Mesodermal cell (in vitro differentiated cells): ENCODE measurements at regions not wholly inside any gene's neighbourhood (a gene's known extent, or its start where the extent isn't known, plus 50 kb on each side); places are given as distances from the start of the nearest gene placed in this dataset.
"Not testable (repeated sequence)": the region's sequence is repeated elsewhere in the genome, so short reads cannot be mapped to it uniquely, and the experiment has no call there.

Experiments
- H3K27ac ChIP-seq: 2 replicates; pipeline ENCODE4 v1.7.0; 2013; ENCODE audit warnings: mild to moderate bottlenecking, low read depth, low read length, moderate library complexity; ENCODE audit not compliant: severe bottlenecking
- H3K36me3 ChIP-seq: 2 replicates; pipeline ENCODE4 v1.7.1; 2013; ENCODE audit warnings: mild to moderate bottlenecking, low read length, moderate library complexity; ENCODE audit not compliant: control insufficient read depth, insufficient read depth
- H3K4me1 ChIP-seq: one replicate; pipeline ENCODE4 v1.7.1; 2013; ENCODE audit warnings: mild to moderate bottlenecking, low read length; ENCODE audit not compliant: insufficient read depth, control insufficient read depth, poor library complexity, severe bottlenecking
- H3K4me3 ChIP-seq: 2 replicates; pipeline ENCODE4 v1.7.0; 2013; ENCODE audit warnings: low read length, control low read depth, mild to moderate bottlenecking; ENCODE audit not compliant: insufficient read depth, poor library complexity, severe bottlenecking; ENCODE audit errors: extremely low read depth
- H3K9me3 ChIP-seq: 2 replicates; pipeline ENCODE4 v1.7.1; 2013; ENCODE audit warnings: mild to moderate bottlenecking, low read length, moderate library complexity; ENCODE audit not compliant: control insufficient read depth
- WGBS, 2 experiments: methylation state at CpG; one replicate each; pipeline ENCODE4 v1.1.5; 2013; ENCODE audit warnings: missing lambda C conversion rate in 2 of 2; ENCODE audit not compliant: insufficient coverage in 2 of 2; 5-methylcytosine and 5-hydroxymethylcytosine counted together

- WGBS, 2 experiments: 0 to 100% methylated on average over 1 to 2 of the region's 3 CpGs
- H3K27ac ChIP-seq: no peak overlapping the region
- no peak overlapping the region for H3K4me3 ChIP-seq
- H3K4me1 ChIP-seq: peaks cover 5% of the 10 kb centered on the region
- H3K36me3 ChIP-seq: no peaks in the 10 kb centered on the region
- peaks cover 6% of the 10 kb centered on the region for H3K9me3 ChIP-seq
Measured at GRCh38 chr7:67359900-67360299, 363.3 kb downstream of the TYW1 start.

- no peak overlapping the region for H3K4me3 ChIP-seq
- no peak overlapping the region for H3K27ac ChIP-seq
- H3K4me1 ChIP-seq: peaks cover 5% of the 10 kb centered on the region
- WGBS, 2 experiments: 86 to 100% methylated on average over 1 of the region's 4 CpGs
- H3K36me3 ChIP-seq: no peaks in the 10 kb centered on the region
- peaks cover 6% of the 10 kb centered on the region for H3K9me3 ChIP-seq
Measured at GRCh38 chr7:67361150-67361549, 364.5 kb downstream of the TYW1 start.

DNA sequence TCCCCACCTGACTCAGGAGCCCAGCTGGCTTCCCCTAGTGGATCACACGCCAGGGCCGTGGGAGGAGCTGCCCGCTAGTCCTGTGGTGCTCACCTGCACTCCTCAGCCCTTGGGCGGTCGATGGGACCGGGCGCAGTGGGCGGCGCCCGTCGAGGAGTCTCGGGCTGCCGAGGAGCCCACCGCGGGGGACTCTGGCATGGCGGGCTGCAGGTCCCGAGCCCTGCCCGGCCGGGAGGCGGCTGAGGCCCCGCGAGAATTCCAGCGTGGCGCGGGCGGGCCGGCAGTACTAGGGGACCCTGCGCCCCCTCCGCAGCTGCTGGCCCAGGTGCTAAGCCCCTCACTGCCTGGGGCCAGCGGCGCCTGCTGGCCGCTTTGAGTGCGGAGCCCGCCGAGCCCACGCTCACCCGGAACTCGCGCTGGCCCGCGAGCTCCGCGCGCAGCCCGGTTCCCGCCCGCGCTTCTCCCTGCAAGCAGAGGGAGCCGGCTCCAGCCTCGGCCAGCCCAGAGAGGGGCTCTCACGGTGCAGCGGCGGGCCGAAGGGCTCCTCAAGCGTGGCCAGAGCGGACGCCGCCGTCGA lies 367.9 kb downstream of the TYW1 start:
- Histone ChIP-seq H3K4me1 (peaks cover 5% of the 10 kb centered on the region), H3K9me3 (peaks cover 4% of the 10 kb centered on the region), H3K4me3 (no peak overlapping the region), H3K27ac (no peak overlapping the region), H3K36me3 (no peaks in the 10 kb centered on the region)
- WGBS, 2 experiments: 91 to 92% methylated on average over 40 to 60 of the region's 60 CpGs

GRCh38 chr7:67371429-67372305 lies 375.0 kb downstream of the TYW1 start:
- no peak overlapping the region for H3K27ac ChIP-seq
- WGBS, 2 experiments: 37 to 52% methylated on average over 13 to 16 of the region's 18 CpGs
- H3K36me3 ChIP-seq: no peaks in the 10 kb centered on the region
- H3K9me3 ChIP-seq: peaks cover 16% of the 10 kb centered on the region
- no peak overlapping the region for H3K4me3 ChIP-seq
- H3K4me1 ChIP-seq: no peaks in the 10 kb centered on the region

DNA sequence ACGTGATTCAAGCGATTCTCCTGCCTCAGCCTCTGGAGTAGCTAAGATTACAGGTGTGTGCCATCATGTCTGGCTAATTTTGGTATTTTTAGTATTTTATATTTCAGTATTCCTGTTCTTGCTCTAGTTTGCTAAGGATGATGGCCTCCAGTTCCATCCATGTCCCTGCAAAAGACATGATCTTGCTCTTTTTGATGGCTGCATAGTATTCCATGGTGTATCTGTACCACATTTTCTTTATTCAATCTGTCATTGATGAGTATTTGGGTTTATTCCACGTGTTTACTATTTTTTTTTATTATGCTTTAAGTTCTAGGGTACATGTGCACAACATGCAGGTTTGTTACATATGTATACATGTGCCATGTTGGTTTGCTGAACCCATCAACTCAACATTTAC lies 376.8 kb downstream of the TYW1 start:
- peaks cover 13% of the 10 kb centered on the region for H3K9me3 ChIP-seq
- no CpG with 5 or more reads among the region's 3 CpGs for WGBS, 2 experiments
- H3K4me3 ChIP-seq, H3K36me3 ChIP-seq, H3K4me1 ChIP-seq, H3K27ac ChIP-seq: not testable (repeated sequence)

- 73 to 76% methylated on average over 2 to 4 of the region's 5 CpGs for WGBS, 2 experiments
- peaks cover 13% of the 10 kb centered on the region for H3K9me3 ChIP-seq
- H3K4me3 ChIP-seq: no peak overlapping the region
- H3K36me3 ChIP-seq: no peaks in the 10 kb centered on the region
- H3K27ac ChIP-seq: no peak overlapping the region
- no peaks in the 10 kb centered on the region for H3K4me1 ChIP-seq
Measured at GRCh38 chr7:67375427-67375826, 378.8 kb downstream of the TYW1 start.

DNA sequence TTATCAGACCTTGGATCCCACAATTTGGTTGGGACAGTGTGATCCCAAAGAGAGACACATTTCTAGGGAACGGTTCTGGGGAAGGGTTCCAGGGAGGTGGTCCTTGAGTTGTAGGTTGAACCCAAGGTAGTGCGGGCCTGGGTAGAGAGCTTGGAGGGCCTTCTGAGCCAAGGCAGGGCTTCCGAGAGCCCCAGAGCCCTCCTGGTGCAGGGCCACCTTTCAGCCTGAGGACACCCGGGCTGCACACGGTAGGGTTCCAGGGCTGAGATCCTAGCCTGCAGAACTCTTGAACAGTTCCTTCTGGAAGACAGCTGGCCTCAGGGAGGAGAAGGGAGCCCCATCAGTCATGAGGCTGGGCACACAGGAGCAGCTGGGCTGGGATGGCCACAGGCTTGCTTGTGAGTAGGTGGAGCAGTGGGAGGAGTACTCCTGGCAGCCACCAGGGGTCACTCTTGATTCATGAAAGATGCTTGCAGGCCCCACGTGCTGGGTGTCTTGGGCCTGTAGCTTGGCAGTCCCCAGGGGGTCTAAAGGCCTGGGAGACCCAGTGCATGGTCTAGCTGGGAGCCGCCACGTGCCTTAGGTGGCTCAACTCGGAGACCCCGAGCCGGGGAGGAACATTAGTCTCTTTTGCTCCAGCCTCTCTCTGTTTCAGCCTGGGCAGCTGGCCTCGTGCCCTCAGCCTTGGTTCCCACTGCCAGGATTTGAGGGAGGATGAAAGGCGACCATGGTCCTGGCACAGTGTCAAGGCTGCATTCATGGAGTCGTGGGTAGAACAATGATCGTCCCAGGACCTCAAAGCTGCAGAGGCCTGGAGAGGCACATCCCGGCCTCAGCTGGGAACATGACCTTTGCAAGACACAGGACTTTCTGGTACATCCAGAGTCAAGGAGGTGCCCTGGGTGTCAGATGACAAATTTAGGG lies 381.6 kb downstream of the TYW1 start:
- Histone ChIP-seq H3K4me1 (no peaks in the 10 kb centered on the region), H3K9me3 (peaks cover 13% of the 10 kb centered on the region), H3K36me3 (no peaks in the 10 kb centered on the region), H3K4me3 (no peak overlapping the region), H3K27ac (no peak overlapping the region)
- WGBS, 2 experiments: 56 to 58% methylated on average over 13 to 14 of the region's 16 CpGs

- Histone ChIP-seq H3K36me3 (no peaks in the 10 kb centered on the region), H3K27ac (no peak overlapping the region), H3K4me3 (no peak overlapping the region), H3K4me1 (no peaks in the 10 kb centered on the region), H3K9me3 (peaks cover 5% of the 10 kb centered on the region)
- WGBS, 2 experiments: 67 to 71% methylated on average over 4 of the region's 4 CpGs
Measured at GRCh38 chr7:67380326-67380725, 383.7 kb downstream of the TYW1 start.

GRCh38 chr7:67380858-67381257 lies 384.2 kb downstream of the TYW1 start:
- 51 to 75% methylated on average over 4 of the region's 4 CpGs for WGBS, 2 experiments
- Histone ChIP-seq H3K9me3 (no peaks in the 10 kb centered on the region), H3K4me3 (no peak overlapping the region), H3K36me3 (no peaks in the 10 kb centered on the region), H3K27ac (no peak overlapping the region), H3K4me1 (no peaks in the 10 kb centered on the region)

GRCh38 chr7:67387851-67388250 lies 391.2 kb downstream of the TYW1 start:
- no peaks in the 10 kb centered on the region for H3K9me3 ChIP-seq
- no peak overlapping the region for H3K27ac ChIP-seq
- no peaks in the 10 kb centered on the region for H3K36me3 ChIP-seq
- no peaks in the 10 kb centered on the region for H3K4me1 ChIP-seq
- 76 to 88% methylated on average over 3 to 4 of the region's 4 CpGs for WGBS, 2 experiments
- no peak overlapping the region for H3K4me3 ChIP-seq
